Right cardiac atrium (tissue), 5 donors: ENCODE measurements at regions not wholly inside any gene's neighbourhood (a gene's known extent, or its start where the extent isn't known, plus 50 kb on each side); places are given as distances from the start of the nearest gene placed in this dataset.

Experiments used
- ATAC-seq, 2 donors: fragments of 200-7000 bp; cut with Tn5 transposase; one replicate each; pipeline versions ENCODE4 v1.8.0 to v1.9.1; 2020; ENCODE audit warnings: moderate library complexity in 2 of 2, mild to moderate bottlenecking in 1 of 2
- DNase-seq, 3 donors: peaks; one replicate each; pipeline ENCODE4 v3.0.0-alpha.2; 2020
- H3K27ac ChIP-seq: one replicate; pipeline ENCODE4 v1.5.1; 2013; ENCODE audit warnings: mild to moderate bottlenecking, low read length, control low read depth, moderate library complexity
- H3K27me3 ChIP-seq: one replicate; pipeline ENCODE4 v1.6.1; 2013; ENCODE audit not compliant: control insufficient read depth, insufficient read depth
- H3K4me1 ChIP-seq: one replicate; pipeline ENCODE4 v1.6.1; 2013; ENCODE audit warnings: low read length; ENCODE audit not compliant: control insufficient read depth, insufficient read depth
- H3K4me3 ChIP-seq: one replicate; pipeline ENCODE4 v1.5.1; 2013; ENCODE audit warnings: low read length, control low read depth
- H3K9me3 ChIP-seq: one replicate; pipeline ENCODE4 v1.6.1; 2013; ENCODE audit warnings: low read length; ENCODE audit not compliant: control insufficient read depth
- WGBS: extraction: QIAGEN DNeasy Blood & Tissue Kit; methylation state at CpG from one replicate; pipeline ENCODE4 v1.1.7; 2013; 5-methylcytosine and 5-hydroxymethylcytosine counted together
- intact Hi-C, 4 donors: fragments of 100-400 bp; cut with DNase I; formaldehyde crosslinking; loops; one replicate each; pipeline versions ENCODE4 v1.11.0 to v1.14.0; 2022 to 2023
- donor health status: healthy with polysubstance abuse.
- donor health status: DM: no; HTN: yes; CAD: no.
- donor health status: DM: no; HTN: no; CAD: no.
- donor health status: DM: no; HTN: yes; CAD: no; lungs with severe emphysema.
- donor health status: DM: yes; HTN: yes; CAD: no.

- ATAC-seq (no peak), DNase-seq (no peak)
- H3K27me3 ChIP-seq, result no peaks in the 10 kb centered on the region
- H3K4me1 ChIP-seq, result no peaks in the 10 kb centered on the region
- H3K9me3 ChIP-seq, result no peaks in the 10 kb centered on the region
- intact Hi-C loops, result no loop called here
- no peak overlapping the region for H3K27ac ChIP-seq
- H3K4me3 ChIP-seq, result no peak overlapping the region
- 61% methylated on average over 10 of the region's 10 CpGs for WGBS
These were observed 103.4 kb downstream of the HLX start for GRCh38 chr1:220982686-220983085.

DNA sequence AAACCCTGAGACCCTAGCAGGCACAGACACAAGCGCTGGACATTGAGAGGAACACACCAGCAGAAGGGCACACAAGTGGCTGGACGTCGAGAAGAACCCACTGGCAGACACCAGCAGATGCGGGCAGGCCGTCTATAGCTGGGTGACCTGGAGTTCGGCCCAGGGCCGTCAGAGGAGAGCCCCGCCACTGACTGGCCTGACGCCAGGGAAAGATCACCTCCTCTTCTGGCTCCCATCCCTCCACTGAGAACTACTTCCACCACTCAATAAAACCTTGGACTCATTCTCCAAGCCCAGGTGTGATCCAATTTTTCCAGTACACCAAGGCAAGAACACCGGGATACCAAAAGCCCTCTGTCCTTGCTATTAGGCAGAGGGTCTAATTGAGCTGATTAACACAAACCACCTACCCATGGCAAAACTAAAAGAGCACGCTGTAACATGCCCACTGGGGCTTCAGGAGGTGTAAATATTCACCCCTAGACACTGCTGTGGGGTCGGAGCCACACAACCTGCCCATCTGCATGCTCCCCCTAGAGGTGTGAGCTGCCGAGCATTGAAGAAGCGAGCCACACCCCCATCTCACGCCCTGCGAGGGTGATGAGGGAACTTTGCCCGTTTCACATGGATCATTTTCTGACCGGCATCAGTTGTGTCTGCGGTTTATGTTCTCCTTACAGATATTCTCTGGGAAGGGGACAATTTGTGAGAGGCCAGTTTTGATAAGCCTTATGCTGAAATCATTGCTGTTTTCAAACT, 104.8 kb downstream of the HLX start:
- ATAC-seq, result no peak
- 68% methylated on average over 19 of the region's 19 CpGs for WGBS

DNA sequence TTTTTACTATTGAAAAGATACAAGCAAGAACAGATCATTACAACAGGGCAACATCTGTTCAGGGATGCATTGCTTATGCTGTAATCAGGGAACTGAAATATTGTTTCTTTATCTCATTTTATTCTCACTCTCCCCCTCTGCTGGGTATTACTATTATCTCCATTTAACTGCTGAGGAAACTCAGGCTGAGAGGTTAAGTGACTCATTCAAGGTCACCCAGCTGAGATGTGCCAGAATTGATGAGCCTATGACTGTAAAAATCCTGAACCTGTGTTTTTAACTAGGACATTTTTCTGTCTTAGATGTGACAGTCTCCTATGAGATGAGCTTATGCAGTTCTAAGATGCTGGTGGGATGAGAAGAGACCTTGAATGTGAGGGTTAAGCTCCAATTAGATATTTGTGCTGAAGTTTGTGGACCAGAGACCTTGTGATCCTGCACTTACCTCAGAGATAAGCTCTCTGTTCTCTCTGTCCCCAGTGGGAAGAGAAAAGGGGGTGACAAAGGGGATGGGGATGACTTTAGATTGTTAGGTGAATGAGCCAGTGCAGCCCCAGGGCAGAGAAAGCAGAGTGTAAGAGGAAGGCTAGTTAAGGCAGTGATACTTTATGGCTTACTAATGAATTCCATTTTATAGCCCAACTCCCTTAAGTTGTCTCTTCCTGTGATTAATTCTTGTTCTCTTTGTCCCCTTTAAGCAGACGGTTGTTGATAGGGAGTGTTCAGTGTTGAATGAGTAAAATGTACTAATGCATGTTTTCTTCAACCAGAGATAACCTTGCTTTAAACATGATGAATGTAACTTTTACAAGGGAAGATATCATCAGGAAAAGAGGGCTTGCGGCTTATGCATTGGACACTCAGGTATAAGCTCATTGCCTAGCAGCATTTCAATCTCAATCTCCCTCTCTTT, 111.4 kb downstream of the HLX start:
- Histone ChIP-seq H3K9me3 (no peaks in the 10 kb centered on the region), H3K4me3 (no peak overlapping the region), H3K27ac (no peak overlapping the region), H3K4me1 (no peaks in the 10 kb centered on the region), H3K27me3 (no peaks in the 10 kb centered on the region)
- WGBS, result 55% methylated on average over 2 of the region's 2 CpGs
- intact Hi-C loops, result no loop called here
- DNase-seq, result no peak
- ATAC-seq, result no peak

More for the DNA sequence above, 104.8 kb downstream of the HLX start:
- H3K9me3 ChIP-seq, result no peaks in the 10 kb centered on the region
- DNase-seq, result peak in 1 of 3 donors; percentile 58
- no peak overlapping the region for H3K27ac ChIP-seq
- intact Hi-C loops, result no loop called here
- no peaks in the 10 kb centered on the region for H3K27me3 ChIP-seq
- H3K4me1 ChIP-seq, result no peaks in the 10 kb centered on the region
- H3K4me3 ChIP-seq, result no peak overlapping the region

DNA sequence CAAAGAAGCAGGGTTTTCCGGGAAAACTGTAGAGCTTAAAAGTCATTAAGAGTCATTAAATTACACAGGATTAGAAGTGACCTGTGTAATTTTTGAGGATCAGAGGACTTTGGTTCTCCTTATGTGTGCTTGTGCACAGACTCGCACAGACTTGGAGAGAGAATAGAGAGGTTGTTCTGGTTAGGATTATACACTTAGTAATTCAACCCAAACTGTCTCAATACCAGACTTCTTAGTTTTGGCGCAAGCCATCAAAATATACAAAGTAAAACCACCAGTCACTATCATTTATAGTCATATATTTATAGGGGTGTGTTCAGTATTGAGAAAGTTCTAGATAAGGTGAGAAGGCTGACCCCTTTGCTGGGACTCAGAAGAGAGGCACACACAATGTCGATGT, 112.3 kb downstream of the HLX start:
- Histone ChIP-seq H3K27ac (no peak overlapping the region), H3K9me3 (no peaks in the 10 kb centered on the region), H3K27me3 (no peaks in the 10 kb centered on the region), H3K4me3 (no peak overlapping the region), H3K4me1 (no peaks in the 10 kb centered on the region)
- DNase-seq (no peak), ATAC-seq (no peak)
- 69% methylated on average over 4 of the region's 4 CpGs for WGBS
- intact Hi-C loops, result no loop called here

DNA sequence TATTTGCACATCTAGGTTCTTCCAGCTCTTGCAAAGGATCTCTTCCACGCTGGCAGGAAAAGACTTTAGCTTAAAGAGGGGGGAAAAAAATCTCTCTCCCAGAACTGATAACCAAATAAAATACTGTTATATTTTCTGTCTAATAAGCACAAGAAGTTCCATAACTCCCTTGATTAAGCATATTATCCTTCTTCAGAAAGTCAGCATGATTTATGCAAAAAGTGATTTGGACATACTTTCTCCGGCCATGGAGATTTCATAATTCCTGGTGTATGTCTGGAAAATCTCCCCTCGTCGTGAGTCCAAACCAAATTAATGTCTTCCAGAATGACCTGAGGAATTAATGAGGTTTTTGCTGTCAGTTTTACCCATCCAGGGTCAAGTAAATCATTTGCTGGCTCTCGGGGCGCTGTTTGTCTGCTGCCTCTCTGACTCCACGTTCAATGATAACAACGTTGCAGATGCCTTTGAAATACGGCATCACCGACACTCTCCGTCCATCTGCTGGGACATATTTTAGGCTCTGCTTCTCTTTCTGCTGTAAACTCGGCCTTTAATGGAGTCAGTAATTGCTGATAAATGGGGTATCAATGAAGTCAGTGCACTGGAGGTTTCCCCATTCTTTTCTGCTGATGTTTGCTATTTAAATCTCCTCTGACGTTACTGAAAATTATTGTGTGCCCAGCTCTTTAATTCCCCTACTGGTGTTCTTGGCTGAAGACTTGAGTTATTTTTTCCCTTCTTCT, 112.9 kb downstream of the HLX start:
- Histone ChIP-seq H3K27me3 (no peaks in the 10 kb centered on the region), H3K9me3 (no peaks in the 10 kb centered on the region), H3K4me3 (peak overlapping the region; percentile 2), H3K4me1 (no peaks in the 10 kb centered on the region), H3K27ac (no peak overlapping the region)
- WGBS, result 42% methylated on average over 13 of the region's 13 CpGs
- ATAC-seq, result peak in 1 of 2 donors; percentile 45
- intact Hi-C loops, result no loop called here
- no peak for DNase-seq

- ATAC-seq (no peak), DNase-seq (no peak)
- Histone ChIP-seq H3K4me3 (no peak overlapping the region), H3K27ac (no peak overlapping the region), H3K9me3 (no peaks in the 10 kb centered on the region), H3K4me1 (no peaks in the 10 kb centered on the region), H3K27me3 (no peaks in the 10 kb centered on the region)
- intact Hi-C loops, result no loop called here
- WGBS, result 50% methylated on average over 3 of the region's 3 CpGs
These were observed 113.4 kb downstream of the HLX start for GRCh38 chr1:220992705-220993052.

GRCh38 chr1:220994671-220995070, 115.4 kb downstream of the HLX start:
- Histone ChIP-seq H3K4me3 (no peak overlapping the region), H3K9me3 (no peaks in the 10 kb centered on the region), H3K27ac (no peak overlapping the region), H3K4me1 (no peaks in the 10 kb centered on the region), H3K27me3 (no peaks in the 10 kb centered on the region)
- no peak for ATAC-seq
- no peak for DNase-seq
- 92% methylated on average over 3 of the region's 3 CpGs for WGBS
- intact Hi-C loops, result no loop called here

- ATAC-seq, result no peak
- Histone ChIP-seq H3K4me1 (no peaks in the 10 kb centered on the region), H3K27ac (no peak overlapping the region), H3K27me3 (no peaks in the 10 kb centered on the region), H3K9me3 (no peaks in the 10 kb centered on the region), H3K4me3 (no peak overlapping the region)
- intact Hi-C loops, result no loop called here
- no peak for DNase-seq
- WGBS, result 78% methylated on average over 3 of the region's 3 CpGs
These were observed 118.5 kb downstream of the HLX start for GRCh38 chr1:220997791-220998190.

- Histone ChIP-seq H3K4me3 (no peak overlapping the region), H3K9me3 (no peaks in the 10 kb centered on the region), H3K27me3 (no peaks in the 10 kb centered on the region), H3K4me1 (no peaks in the 10 kb centered on the region), H3K27ac (no peak overlapping the region)
- peak in 2 of 3 donors; percentile 25 to 36 for DNase-seq
- intact Hi-C loops, result no loop called here
- ATAC-seq, result peak; percentile 73 to 76
- 54% methylated on average over 6 of the region's 6 CpGs for WGBS
These were observed 120.9 kb downstream of the HLX start for GRCh38 chr1:220999872-221000863.

DNA sequence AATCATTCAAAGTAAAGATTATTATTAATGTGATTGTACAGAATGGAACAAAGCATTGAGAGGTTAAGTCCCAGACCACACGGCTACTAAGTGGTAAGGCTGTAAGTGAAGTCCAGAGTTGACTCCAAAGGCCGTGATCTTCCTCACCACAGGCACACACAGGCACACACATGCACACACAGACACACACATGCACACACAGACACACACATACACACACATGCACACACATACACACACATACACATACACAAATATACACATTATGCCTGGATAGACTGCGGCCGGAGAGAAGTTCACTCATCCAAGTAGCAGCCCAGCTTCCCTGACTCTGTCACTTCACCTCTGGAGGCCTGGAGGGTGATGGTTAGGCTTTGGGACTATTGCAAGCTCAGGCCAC, 121.9 kb downstream of the HLX start:
- no peak for ATAC-seq
- WGBS, result 94% methylated on average over 4 of the region's 4 CpGs
- intact Hi-C loops, result no loop called here
- no peaks in the 10 kb centered on the region for H3K27me3 ChIP-seq
- DNase-seq, result no peak
- H3K27ac ChIP-seq, result no peak overlapping the region
- no peaks in the 10 kb centered on the region for H3K4me1 ChIP-seq
- no peak overlapping the region for H3K4me3 ChIP-seq
- no peaks in the 10 kb centered on the region for H3K9me3 ChIP-seq
